ENCODE measurements at regions not wholly inside any gene's neighbourhood (a gene's known extent, or its start where the extent isn't known, plus 50 kb on each side); places are given as distances from the start of the nearest gene placed in this dataset.
"Not testable (repeated sequence)": the region's sequence is repeated elsewhere in the genome, so short reads cannot be mapped to it uniquely, and the experiment has no call there.

GRCh38 chr5:84961193-84961592 is 576.5 kb upstream of the EDIL3 start:
- H3K9me3 ChIP-seq (ENCODE audit: control insufficient read depth in 2 of 2, low read length in 2 of 2): peaks cover 0 to 3% of the 10 kb centered on the region in 2 donors
- no peaks in the 10 kb centered on the region for H3K36me3 ChIP-seq (ENCODE audit: control insufficient read depth in 2 of 2, insufficient read depth in 2 of 2, low read length in 2 of 2)
- H3K27ac ChIP-seq (ENCODE audit: low read length): no peak overlapping the region
- no peak overlapping the region for H3K9ac ChIP-seq (ENCODE audit: low read length in 2 of 2)
- no peaks in the 10 kb centered on the region for H3K27me3 ChIP-seq (ENCODE audit: control insufficient read depth in 1 of 2, insufficient read depth in 2 of 2, low read length in 2 of 2)
- no peak overlapping the region for H3K4me3 ChIP-seq (ENCODE audit: low read length in 2 of 2)
- no peaks in the 10 kb centered on the region for H3K4me1 ChIP-seq (ENCODE audit: control insufficient read depth, insufficient read depth, low read length)

GRCh38 chr5:84961903-84962302 is 577.2 kb upstream of the EDIL3 start:
- Histone ChIP-seq H3K4me1 (ENCODE audit: control insufficient read depth, insufficient read depth, low read length) (no peaks in the 10 kb centered on the region), H3K36me3 (ENCODE audit: control insufficient read depth in 2 of 2, insufficient read depth in 2 of 2, low read length in 2 of 2) (no peaks in the 10 kb centered on the region), H3K27ac (ENCODE audit: low read length) (no peak overlapping the region), H3K9ac (ENCODE audit: low read length in 2 of 2) (no peak overlapping the region), H3K27me3 (ENCODE audit: control insufficient read depth in 1 of 2, insufficient read depth in 2 of 2, low read length in 2 of 2) (no peaks in the 10 kb centered on the region), H3K9me3 (ENCODE audit: control insufficient read depth in 2 of 2, low read length in 2 of 2) (peaks cover 0 to 3% of the 10 kb centered on the region in 2 donors), H3K4me3 (ENCODE audit: low read length in 2 of 2) (no peak overlapping the region)

- no peaks in the 10 kb centered on the region for H3K4me1 ChIP-seq (ENCODE audit: control insufficient read depth, insufficient read depth, low read length)
- no peak overlapping the region for H3K27ac ChIP-seq (ENCODE audit: low read length)
- H3K9me3 ChIP-seq (ENCODE audit: control insufficient read depth in 2 of 2, low read length in 2 of 2): no peaks in the 10 kb centered on the region
- no peaks in the 10 kb centered on the region for H3K36me3 ChIP-seq (ENCODE audit: control insufficient read depth in 2 of 2, insufficient read depth in 2 of 2, low read length in 2 of 2)
- no peaks in the 10 kb centered on the region for H3K27me3 ChIP-seq (ENCODE audit: control insufficient read depth in 1 of 2, insufficient read depth in 2 of 2, low read length in 2 of 2)
- H3K4me3 ChIP-seq (ENCODE audit: low read length in 2 of 2): no peak overlapping the region
- no peak overlapping the region for H3K9ac ChIP-seq (ENCODE audit: low read length in 2 of 2)
Measured at GRCh38 chr5:84983093-84983492, 598.4 kb upstream of the EDIL3 start.

GRCh38 chr5:84985148-84985547 is 600.5 kb upstream of the EDIL3 start:
- H3K9ac ChIP-seq (ENCODE audit: low read length in 2 of 2): no peak overlapping the region
- no peaks in the 10 kb centered on the region for H3K27me3 ChIP-seq (ENCODE audit: control insufficient read depth in 1 of 2, insufficient read depth in 2 of 2, low read length in 2 of 2)
- no peak overlapping the region for H3K4me3 ChIP-seq (ENCODE audit: low read length in 2 of 2)
- no peak overlapping the region for H3K27ac ChIP-seq (ENCODE audit: low read length)
- H3K36me3 ChIP-seq (ENCODE audit: control insufficient read depth in 2 of 2, insufficient read depth in 2 of 2, low read length in 2 of 2): no peaks in the 10 kb centered on the region
- H3K9me3 ChIP-seq (ENCODE audit: control insufficient read depth in 2 of 2, low read length in 2 of 2): no peaks in the 10 kb centered on the region
- H3K4me1 ChIP-seq (ENCODE audit: control insufficient read depth, insufficient read depth, low read length): no peaks in the 10 kb centered on the region

- H3K9ac ChIP-seq (ENCODE audit: low read length in 2 of 2): no peak overlapping the region
- no peaks in the 10 kb centered on the region for H3K4me1 ChIP-seq (ENCODE audit: control insufficient read depth, insufficient read depth, low read length)
- no peaks in the 10 kb centered on the region for H3K27me3 ChIP-seq (ENCODE audit: control insufficient read depth in 1 of 2, insufficient read depth in 2 of 2, low read length in 2 of 2)
- no peak overlapping the region for H3K27ac ChIP-seq (ENCODE audit: low read length)
- no peaks in the 10 kb centered on the region for H3K36me3 ChIP-seq (ENCODE audit: control insufficient read depth in 2 of 2, insufficient read depth in 2 of 2, low read length in 2 of 2)
- H3K9me3 ChIP-seq (ENCODE audit: control insufficient read depth in 2 of 2, low read length in 2 of 2): no peaks in the 10 kb centered on the region
- no peak overlapping the region for H3K4me3 ChIP-seq (ENCODE audit: low read length in 2 of 2)
Measured at GRCh38 chr5:84986688-84987087, 602.0 kb upstream of the EDIL3 start.

- no peaks in the 10 kb centered on the region for H3K27me3 ChIP-seq (ENCODE audit: control insufficient read depth in 1 of 2, insufficient read depth in 2 of 2, low read length in 2 of 2)
- no peaks in the 10 kb centered on the region for H3K4me1 ChIP-seq (ENCODE audit: control insufficient read depth, insufficient read depth, low read length)
- no peaks in the 10 kb centered on the region for H3K36me3 ChIP-seq (ENCODE audit: control insufficient read depth in 2 of 2, insufficient read depth in 2 of 2, low read length in 2 of 2)
- H3K4me3 ChIP-seq (ENCODE audit: low read length in 2 of 2): no peak overlapping the region
- H3K9me3 ChIP-seq (ENCODE audit: control insufficient read depth in 2 of 2, low read length in 2 of 2): no peaks in the 10 kb centered on the region
- no peak overlapping the region for H3K27ac ChIP-seq (ENCODE audit: low read length)
- H3K9ac ChIP-seq (ENCODE audit: low read length in 2 of 2): no peak overlapping the region
Measured at GRCh38 chr5:85000671-85001070, 616.0 kb upstream of the EDIL3 start.

GRCh38 chr5:85002026-85002425 is 617.3 kb upstream of the EDIL3 start:
- not testable (repeated sequence) for H3K9me3 ChIP-seq (ENCODE audit: control insufficient read depth in 2 of 2, low read length in 2 of 2); H3K9ac ChIP-seq (ENCODE audit: low read length in 2 of 2); H3K4me1 ChIP-seq (ENCODE audit: control insufficient read depth, insufficient read depth, low read length); H3K27me3 ChIP-seq (ENCODE audit: control insufficient read depth in 1 of 2, insufficient read depth in 2 of 2, low read length in 2 of 2); H3K4me3 ChIP-seq (ENCODE audit: low read length in 2 of 2); H3K27ac ChIP-seq (ENCODE audit: low read length); H3K36me3 ChIP-seq (ENCODE audit: control insufficient read depth in 2 of 2, insufficient read depth in 2 of 2, low read length in 2 of 2)

GRCh38 chr5:85010014-85010562 is 625.4 kb upstream of the EDIL3 start:
- H3K27ac ChIP-seq (ENCODE audit: low read length): no peak overlapping the region
- H3K36me3 ChIP-seq (ENCODE audit: control insufficient read depth in 2 of 2, insufficient read depth in 2 of 2, low read length in 2 of 2): no peaks in the 10 kb centered on the region
- no peaks in the 10 kb centered on the region for H3K9me3 ChIP-seq (ENCODE audit: control insufficient read depth in 2 of 2, low read length in 2 of 2)
- no peak overlapping the region for H3K4me3 ChIP-seq (ENCODE audit: low read length in 2 of 2)
- no peak overlapping the region for H3K9ac ChIP-seq (ENCODE audit: low read length in 2 of 2)
- H3K27me3 ChIP-seq (ENCODE audit: control insufficient read depth in 1 of 2, insufficient read depth in 2 of 2, low read length in 2 of 2): no peaks in the 10 kb centered on the region
- H3K4me1 ChIP-seq (ENCODE audit: control insufficient read depth, insufficient read depth, low read length): no peaks in the 10 kb centered on the region

- H3K9ac ChIP-seq (ENCODE audit: low read length in 2 of 2): no peak overlapping the region
- no peak overlapping the region for H3K27ac ChIP-seq (ENCODE audit: low read length)
- no peaks in the 10 kb centered on the region for H3K27me3 ChIP-seq (ENCODE audit: control insufficient read depth in 1 of 2, insufficient read depth in 2 of 2, low read length in 2 of 2)
- H3K36me3 ChIP-seq (ENCODE audit: control insufficient read depth in 2 of 2, insufficient read depth in 2 of 2, low read length in 2 of 2): no peaks in the 10 kb centered on the region
- H3K4me1 ChIP-seq (ENCODE audit: control insufficient read depth, insufficient read depth, low read length): no peaks in the 10 kb centered on the region
- no peaks in the 10 kb centered on the region for H3K9me3 ChIP-seq (ENCODE audit: control insufficient read depth in 2 of 2, low read length in 2 of 2)
- no peak overlapping the region for H3K4me3 ChIP-seq (ENCODE audit: low read length in 2 of 2)
Measured at GRCh38 chr5:85017261-85017660, 632.6 kb upstream of the EDIL3 start.

GRCh38 chr5:85030316-85031084 is 645.8 kb upstream of the EDIL3 start:
- Histone ChIP-seq H3K27me3 (ENCODE audit: control insufficient read depth in 1 of 2, insufficient read depth in 2 of 2, low read length in 2 of 2) (no peaks in the 10 kb centered on the region), H3K27ac (ENCODE audit: low read length) (no peak overlapping the region), H3K9ac (ENCODE audit: low read length in 2 of 2) (no peak overlapping the region), H3K4me1 (ENCODE audit: control insufficient read depth, insufficient read depth, low read length) (no peaks in the 10 kb centered on the region), H3K4me3 (ENCODE audit: low read length in 2 of 2) (no peak overlapping the region), H3K9me3 (ENCODE audit: control insufficient read depth in 2 of 2, low read length in 2 of 2) (no peaks in the 10 kb centered on the region), H3K36me3 (ENCODE audit: control insufficient read depth in 2 of 2, insufficient read depth in 2 of 2, low read length in 2 of 2) (no peaks in the 10 kb centered on the region)

GRCh38 chr5:85049020-85049419 is 664.3 kb upstream of the EDIL3 start:
- Histone ChIP-seq H3K27ac (ENCODE audit: low read length) (no peak overlapping the region), H3K36me3 (ENCODE audit: control insufficient read depth in 2 of 2, insufficient read depth in 2 of 2, low read length in 2 of 2) (no peaks in the 10 kb centered on the region), H3K27me3 (ENCODE audit: control insufficient read depth in 1 of 2, insufficient read depth in 2 of 2, low read length in 2 of 2) (no peaks in the 10 kb centered on the region), H3K4me1 (ENCODE audit: control insufficient read depth, insufficient read depth, low read length) (no peaks in the 10 kb centered on the region), H3K4me3 (ENCODE audit: low read length in 2 of 2) (no peak overlapping the region), H3K9me3 (ENCODE audit: control insufficient read depth in 2 of 2, low read length in 2 of 2) (no peaks in the 10 kb centered on the region), H3K9ac (ENCODE audit: low read length in 2 of 2) (no peak overlapping the region)

Data from stomach smooth muscle (tissue), 2 donors.